Fibroblast of skin of right quadriceps (primary cell): ENCODE measurements at regions not wholly inside any gene's neighbourhood (a gene's known extent, or its start where the extent isn't known, plus 50 kb on each side); places are given as distances from the start of the nearest gene placed in this dataset.

Experiments used
- DNase-seq: peaks from one replicate; pipeline ENCODE4 v3.0.0-alpha.2; 2013

DNA sequence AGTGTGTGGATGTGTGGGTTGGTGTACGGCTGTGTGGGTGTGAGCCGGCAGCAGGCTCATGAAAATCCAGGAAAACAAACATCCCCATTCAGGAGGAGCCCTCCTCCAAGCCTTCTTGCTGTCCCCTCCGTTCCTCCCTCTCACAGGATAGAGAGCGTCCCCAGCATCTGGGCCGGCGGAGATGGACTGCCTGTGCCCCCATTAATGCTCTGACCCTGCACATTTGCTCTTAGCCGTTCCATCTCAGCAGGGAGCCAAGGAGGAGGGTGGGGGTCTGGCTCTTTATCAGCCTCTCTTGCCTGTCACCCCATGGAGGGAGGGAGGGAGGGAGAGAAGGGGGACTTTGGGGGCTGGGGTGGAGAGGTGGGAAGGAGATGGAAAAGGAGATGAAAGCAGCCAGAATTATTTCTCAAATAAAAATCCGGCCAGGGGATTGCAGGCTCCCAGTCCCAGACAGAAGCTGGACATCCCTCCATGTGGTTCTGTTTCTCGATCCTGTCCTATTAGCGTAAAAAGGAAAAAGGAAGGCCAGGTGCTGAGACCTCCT is 240.0 kb upstream of the ZFHX3 start:
- no peak for DNase-seq

GRCh38 chr16:73286346-73287267 is 238.7 kb upstream of the ZFHX3 start:
- no peak for DNase-seq

- peak; percentile 18 for DNase-seq
Measured at GRCh38 chr16:73285436-73286201, 237.7 kb upstream of the ZFHX3 start.

DNA sequence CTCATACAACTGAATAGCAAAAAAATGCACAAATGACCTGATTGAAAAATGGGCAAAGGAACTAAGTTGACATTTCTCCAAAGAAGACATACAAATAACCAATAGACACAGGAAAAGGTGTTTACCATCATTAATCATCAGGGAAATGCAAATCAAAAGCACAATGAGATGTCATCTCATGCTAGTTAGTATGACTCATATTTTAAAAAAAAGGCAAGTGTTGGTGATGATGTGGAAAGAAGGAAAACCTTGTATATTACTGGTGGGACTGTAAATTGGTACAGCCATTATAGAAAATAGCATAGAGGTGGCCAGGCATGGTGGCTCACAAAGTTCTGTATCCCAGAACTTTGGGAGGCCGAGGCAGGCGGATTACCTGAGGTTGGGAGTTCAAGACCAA is 232.5 kb upstream of the ZFHX3 start:
- no peak for DNase-seq

- DNase-seq = no peak
Measured at GRCh38 chr16:73279451-73279850, 231.5 kb upstream of the ZFHX3 start.

DNA sequence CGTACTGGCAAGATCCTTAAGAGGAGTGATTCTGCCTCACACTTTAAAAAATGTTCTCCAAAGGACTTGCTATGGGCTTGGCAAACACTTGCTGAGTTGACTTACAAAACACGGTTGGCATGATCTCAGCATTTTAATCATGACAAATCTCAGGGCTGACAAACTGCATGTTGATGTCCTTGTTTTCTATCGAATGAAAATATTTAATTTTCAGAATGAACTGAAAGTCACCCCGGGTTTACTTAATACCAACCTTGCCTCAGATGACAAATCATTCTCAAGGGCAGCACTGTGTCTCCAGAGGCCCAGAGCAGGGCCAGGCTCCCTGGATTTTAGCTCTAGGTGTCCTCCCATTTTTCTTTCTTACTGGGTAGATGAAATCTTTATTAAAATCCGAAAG is 229.1 kb upstream of the ZFHX3 start:
- no peak for DNase-seq

DNA sequence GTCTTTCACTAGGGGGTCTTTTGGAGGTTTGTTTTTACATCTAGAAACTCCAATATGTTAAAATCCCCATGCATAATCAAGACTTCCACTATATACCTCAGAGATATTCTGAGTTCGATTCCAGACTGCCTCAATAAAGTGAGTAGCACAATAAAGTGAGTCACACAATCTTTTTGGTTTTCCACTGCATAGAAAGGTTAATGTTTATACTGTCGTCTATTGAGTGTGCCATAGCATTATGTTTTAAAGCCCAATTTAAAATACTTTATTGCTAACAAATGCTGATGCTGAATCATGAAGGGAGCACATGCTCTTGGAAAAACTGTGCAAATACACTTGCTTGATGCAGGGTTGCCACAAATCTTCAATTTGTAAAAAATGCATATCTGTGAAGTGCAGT is 227.5 kb upstream of the ZFHX3 start:
- no peak for DNase-seq

DNA sequence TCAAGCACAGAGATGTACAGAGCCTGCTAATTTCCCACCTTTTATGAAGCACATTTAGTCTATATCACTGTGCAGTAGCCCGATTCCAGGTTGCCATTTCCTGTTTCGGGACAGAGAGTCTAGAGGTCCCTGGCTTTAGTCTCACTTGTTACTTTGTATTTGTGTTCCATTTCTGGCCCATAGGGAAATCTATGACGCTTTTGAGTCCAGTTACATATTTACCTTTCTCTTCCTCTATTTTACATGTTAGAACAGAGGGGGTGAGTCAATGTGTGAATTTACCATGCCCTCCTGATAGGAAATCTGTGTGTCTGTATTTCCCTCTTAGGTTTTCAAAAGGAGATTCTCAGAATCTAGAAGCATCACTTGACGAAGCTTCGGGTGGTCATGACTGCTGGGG is 227.1 kb upstream of the ZFHX3 start:
- no peak for DNase-seq

- DNase-seq = no peak
Measured at GRCh38 chr16:73274140-73274539, 226.2 kb upstream of the ZFHX3 start.

DNA sequence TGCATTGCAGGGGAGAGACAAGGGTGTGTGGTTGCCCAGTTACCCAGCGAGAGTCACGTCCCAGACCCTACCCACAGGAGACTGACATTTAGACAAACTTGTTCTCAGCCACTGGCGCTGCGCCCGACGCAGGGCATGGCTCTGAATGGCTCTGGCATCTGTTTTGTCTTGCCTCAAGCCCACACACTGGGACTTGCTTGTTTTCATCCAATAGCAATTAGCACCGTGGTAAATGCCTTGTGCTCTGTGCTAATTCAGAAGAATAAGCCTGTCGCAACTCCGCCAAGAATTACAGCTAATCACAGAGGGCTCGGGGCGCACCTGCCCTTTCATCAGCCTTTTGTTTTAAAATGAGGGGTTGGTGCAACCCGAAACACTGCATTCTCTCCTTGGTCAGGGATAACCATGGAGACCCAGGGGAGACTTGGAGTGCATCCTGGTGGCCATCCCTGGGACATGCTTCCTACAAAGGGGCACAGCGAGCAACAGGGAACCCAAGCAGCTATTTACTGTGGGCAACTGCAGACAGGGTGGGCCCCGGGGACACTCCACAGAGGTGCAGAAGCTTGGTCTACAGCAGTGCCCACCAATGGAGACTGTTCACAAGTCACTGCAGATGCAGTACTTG is 220.6 kb upstream of the ZFHX3 start:
- no peak for DNase-seq

GRCh38 chr16:73265935-73266334 is 218.0 kb upstream of the ZFHX3 start:
- no peak for DNase-seq

GRCh38 chr16:73265124-73265837 is 217.4 kb upstream of the ZFHX3 start:
- DNase-seq = no peak

- no peak for DNase-seq
Measured at GRCh38 chr16:73262931-73263330, 215.0 kb upstream of the ZFHX3 start.

GRCh38 chr16:73255031-73255430 is 207.1 kb upstream of the ZFHX3 start:
- DNase-seq = no peak

GRCh38 chr16:73253922-73254480 is 206.1 kb upstream of the ZFHX3 start:
- DNase-seq = no peak

- DNase-seq = no peak
Measured at GRCh38 chr16:73252446-73252845, 204.5 kb upstream of the ZFHX3 start.

DNA sequence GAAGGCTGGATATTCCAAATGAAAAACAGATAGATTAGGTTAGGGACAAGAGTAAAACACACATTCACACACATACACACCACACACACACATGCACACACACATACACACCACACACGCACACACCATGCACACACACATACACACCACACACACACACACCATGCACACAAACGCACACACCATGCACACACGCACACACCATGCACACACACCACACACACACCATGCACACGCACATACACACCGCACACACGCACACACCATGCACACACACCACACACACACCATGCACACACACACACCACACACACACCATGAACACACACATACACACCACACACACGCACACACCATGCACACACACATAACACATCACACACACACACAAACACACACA is 203.7 kb upstream of the ZFHX3 start:
- DNase-seq = no peak

DNA sequence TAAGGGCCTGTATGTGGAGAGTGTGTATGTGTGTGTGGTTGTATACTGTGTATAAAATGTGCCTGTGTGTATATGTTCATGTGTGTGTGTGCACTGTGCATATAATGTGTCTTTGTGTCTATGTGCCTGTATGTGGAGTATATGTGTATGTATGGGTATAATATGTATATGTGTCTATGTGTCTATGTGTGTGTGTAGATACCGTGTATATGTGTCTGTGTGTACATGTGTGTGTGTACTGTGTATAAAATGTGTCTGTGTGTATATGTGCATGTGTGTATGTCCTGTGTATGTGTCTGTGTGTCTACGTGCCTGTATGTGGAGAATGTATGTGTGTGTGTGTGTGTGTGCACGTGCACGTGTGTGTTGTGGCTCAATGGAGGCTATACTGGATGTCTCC is 200.4 kb upstream of the ZFHX3 start:
- no peak for DNase-seq

DNA sequence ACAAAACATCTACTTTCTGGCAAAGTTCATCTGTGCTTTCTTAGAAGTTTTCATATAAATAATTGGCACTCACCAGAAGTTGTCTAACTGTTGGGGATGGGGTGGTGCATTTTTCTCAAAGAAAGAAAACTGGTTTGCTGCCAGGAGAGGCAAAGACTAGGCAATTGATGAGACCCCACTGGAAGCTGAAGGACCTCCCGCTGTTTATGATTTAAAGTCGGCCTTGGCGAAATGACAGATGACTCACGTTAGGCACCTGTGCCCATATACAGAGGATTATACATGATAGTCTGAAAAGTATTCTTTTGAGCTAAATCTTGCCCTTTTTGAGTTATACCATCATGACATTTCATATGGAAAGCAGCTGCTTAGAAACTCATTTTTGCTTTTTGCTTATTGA is 193.0 kb upstream of the ZFHX3 start:
- no peak for DNase-seq

DNA sequence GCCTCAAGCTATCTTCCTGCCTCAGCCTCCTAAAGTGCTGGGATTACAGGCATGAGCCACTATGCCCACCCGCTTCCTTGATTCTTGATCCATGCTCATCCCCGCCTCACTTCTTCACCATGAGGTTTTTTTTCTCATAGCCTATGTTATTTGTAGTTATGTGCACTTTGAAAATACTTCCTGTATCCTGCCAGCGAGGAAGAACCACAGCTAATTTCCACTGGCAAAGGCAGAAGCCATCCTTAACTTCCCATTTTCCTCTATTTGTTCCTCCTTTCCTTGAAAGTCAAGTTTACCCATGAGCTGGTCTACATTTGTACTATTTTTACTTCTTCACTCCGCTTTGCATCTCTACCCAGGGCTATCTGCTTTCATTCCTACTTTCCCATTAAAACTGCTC is 189.7 kb upstream of the ZFHX3 start:
- no peak for DNase-seq

DNA sequence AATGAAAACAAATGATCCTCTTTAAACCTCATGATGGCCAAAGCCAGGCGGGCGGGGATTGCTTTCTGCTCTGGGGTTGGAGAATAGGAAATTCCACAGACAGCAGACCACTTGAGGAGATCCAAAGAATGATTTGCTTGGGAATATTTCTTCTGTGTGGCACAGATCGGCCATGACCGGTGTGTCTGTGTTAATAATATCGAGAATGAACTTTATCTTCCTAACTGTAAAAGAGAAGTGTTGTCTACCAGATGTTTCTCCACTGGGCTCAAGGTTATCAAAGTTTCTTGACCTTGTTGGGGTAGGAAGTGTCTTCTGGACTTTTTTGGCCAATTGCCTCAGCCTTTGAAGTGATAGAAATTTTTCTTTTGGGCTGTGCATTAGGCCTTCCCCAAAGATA is 186.6 kb upstream of the ZFHX3 start:
- DNase-seq = no peak

DNA sequence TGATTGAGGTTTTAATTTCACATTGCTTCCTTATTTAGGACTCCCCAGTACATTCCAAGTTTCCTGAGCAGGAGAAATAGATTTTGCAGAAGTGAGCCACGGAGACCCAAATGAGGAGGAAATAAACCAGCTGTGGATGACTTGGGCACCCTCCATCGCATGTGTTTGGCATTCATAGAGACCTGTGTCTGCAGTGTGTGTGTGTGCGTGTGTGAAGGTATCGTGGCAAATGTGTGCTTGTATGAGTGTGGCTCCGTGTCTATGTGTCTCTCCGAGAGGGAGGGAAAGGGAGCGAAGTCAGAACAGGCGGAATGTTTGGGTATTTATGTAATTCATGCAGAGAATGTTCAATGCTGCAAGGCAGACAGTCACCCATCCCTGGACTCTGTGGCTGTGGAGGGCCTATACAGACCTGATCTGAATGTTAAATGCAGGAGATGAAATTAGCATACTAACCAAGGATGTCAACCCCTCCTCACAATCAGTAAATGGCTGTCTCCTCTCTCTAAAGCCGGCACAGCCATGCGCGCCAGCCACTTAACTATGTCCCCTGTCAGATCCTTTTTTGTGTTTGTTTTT is 186.0 kb upstream of the ZFHX3 start:
- no peak for DNase-seq
